PC-3 (cell line): ENCODE measurements at regions not wholly inside any gene's neighbourhood (a gene's known extent, or its start where the extent isn't known, plus 50 kb on each side); places are given as distances from the start of the nearest gene placed in this dataset.
"Not testable (repeated sequence)": the region's sequence is repeated elsewhere in the genome, so short reads cannot be mapped to it uniquely, and the experiment has no call there.

Source experiments
- ATAC-seq: fragments of 200-7000 bp; cut with Tn5 transposase; 2 replicates; pipeline ENCODE4 v1.9.1; 2020; ENCODE audit warnings: mild to moderate bottlenecking, moderate library complexity
- BruUV-seq: library from RNA; stranded (reverse); fragments of 400-500 nt; replicated peaks from 2 replicates; lab custom pipeline; 2021; lab: Mats Ljungman, UMichigan
- CTCF ChIA-PET: fragments of 300-600 bp; sonication (Branson Sonifier 250); formaldehyde crosslinking; loops from one replicate; lab custom pipeline; 2022; ENCODE audit warnings: antibody characterized with exemption; lab: Charles Lee
- POLR2A ChIA-PET: fragments of 300-600 bp; sonication (Branson Sonifier 250); formaldehyde crosslinking; loops from one replicate; lab custom pipeline; 2022; ENCODE audit warnings: antibody characterized with exemption; ENCODE audit not compliant: unreplicated experiment; lab: Charles Lee
- DNase-seq: peaks from one replicate; pipeline ENCODE4 v3.0.0-alpha.2; 2015
- H2AFZ ChIP-seq: fragments of 300-600 bp; sonication (generic); 2 replicates; pipeline ENCODE4 v1.6.0; 2016; ENCODE audit warnings: antibody characterized with exemption, low read length
- H3F3A ChIP-seq: fragments of 300-600 bp; sonication (generic); one replicate; pipeline ENCODE4 v1.6.0; 2017; ENCODE audit warnings: antibody characterized with exemption, low read length, control low read depth, mild to moderate bottlenecking; ENCODE audit not compliant: unreplicated experiment
- H3K27ac ChIP-seq: fragments of 300-600 bp; sonication (generic); 2 replicates; pipeline ENCODE4 v1.5.1; 2016; ENCODE audit warnings: mild to moderate bottlenecking, low read length
- H3K27me3 ChIP-seq: fragments of 300-600 bp; sonication (generic); 2 replicates; pipeline ENCODE4 v1.6.1; 2016; ENCODE audit warnings: low read length, mixed read lengths
- H3K36me3 ChIP-seq: fragments of 300-600 bp; sonication (generic); 2 replicates; pipeline ENCODE4 v1.6.1; 2016; ENCODE audit warnings: low read depth, mixed run types, low read length, mixed read lengths
- H3K4me1 ChIP-seq: fragments of 300-600 bp; sonication (generic); 2 replicates; pipeline ENCODE4 v1.5.1; 2016; ENCODE audit warnings: low read length; ENCODE audit not compliant: insufficient read depth
- H3K4me2 ChIP-seq: fragments of 300-600 bp; sonication (generic); 2 replicates; pipeline ENCODE4 v1.6.0; 2016; ENCODE audit warnings: low read length
- H3K4me3 ChIP-seq: fragments of 300-600 bp; sonication (generic); 2 replicates; pipeline ENCODE4 v1.5.1; 2016; ENCODE audit warnings: mild to moderate bottlenecking, low read length, mixed read lengths
- H3K79me2 ChIP-seq: fragments of 300-600 bp; sonication (generic); 2 replicates; pipeline ENCODE4 v1.6.1; 2017; ENCODE audit warnings: low read length, mixed read lengths
- H3K9ac ChIP-seq: fragments of 300-600 bp; sonication (generic); 2 replicates; pipeline ENCODE4 v1.6.0; 2016; ENCODE audit warnings: mild to moderate bottlenecking, low read length
- H3K9me2 ChIP-seq: fragments of 300-600 bp; sonication (generic); replicated peaks from 2 replicates; pipeline ENCODE4 v1.6.1; 2016; ENCODE audit warnings: mixed run types, low read length, mixed read lengths
- H3K9me3 ChIP-seq: fragments of 300-600 bp; sonication (generic); 2 replicates; pipeline ENCODE4 v1.6.1; 2016; ENCODE audit warnings: low read length, mixed read lengths
- H4K20me1 ChIP-seq: fragments of 300-600 bp; sonication (generic); 2 replicates; pipeline ENCODE4 v1.6.1; 2016; ENCODE audit warnings: low read length, mixed read lengths
- EZH2 ChIP-seq: fragments of 300-600 bp; sonication (generic); IDR thresholded peaks from one replicate; pipeline ENCODE4 v1.6.1; 2017; ENCODE audit warnings: antibody characterized with exemption, mild to moderate bottlenecking, low read length; ENCODE audit not compliant: unreplicated experiment
- EZH2phosphoT487 ChIP-seq: fragments of 300-600 bp; sonication (generic); IDR thresholded peaks from 2 replicates; pipeline ENCODE4 v1.6.1; 2018; ENCODE audit warnings: mild to moderate bottlenecking, antibody characterized with exemption, low read length, borderline replicate concordance
- intact Hi-C: fragments of 100-400 bp; cut with micrococcal nuclease; formaldehyde crosslinking; loops from 2 replicates; pipeline ENCODE4 v1.9.0; 2023
- TF ChIP-seq, protein P1 (sequence below): fragments of 300-600 bp; sonication (generic); conservative IDR thresholded peaks from 2 replicates; pipeline ENCODE4 v1.5.1; 2017; ENCODE audit warnings: antibody characterized with exemption, low read depth, mild to moderate bottlenecking, low read length

DNA sequence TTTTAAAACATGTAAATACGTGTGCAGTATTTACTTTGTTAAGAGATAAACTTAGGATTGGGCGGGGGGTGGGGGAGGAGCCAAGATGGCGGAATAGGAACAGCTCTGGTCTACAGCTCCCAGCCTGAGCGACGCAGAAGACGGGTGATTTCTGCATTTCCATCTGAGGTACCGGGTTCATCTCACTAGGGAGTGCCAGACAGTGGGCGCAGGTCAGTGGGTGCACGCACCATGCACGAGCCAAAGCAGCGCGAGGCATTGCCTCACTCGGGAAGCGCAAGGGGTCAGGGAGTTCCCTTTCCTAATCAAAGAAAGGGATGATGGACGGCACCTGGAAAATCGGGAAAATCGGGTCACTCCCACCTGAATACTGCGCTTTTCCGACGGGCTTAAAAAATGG, 81.8 kb upstream of the NXPH1 start:
- H3K9ac ChIP-seq, H3K9me3 ChIP-seq, H4K20me1 ChIP-seq, H3K4me2 ChIP-seq, H3K9me2 ChIP-seq, H3K27ac ChIP-seq, H3K27me3 ChIP-seq, H3K79me2 ChIP-seq, DNase-seq, ATAC-seq, H3K4me1 ChIP-seq, CTCF ChIA-PET, H2AFZ ChIP-seq, BruUV-seq, H3K4me3 ChIP-seq, POLR2A ChIA-PET, H3K36me3 ChIP-seq, H3F3A ChIP-seq, intact Hi-C loops: not testable (repeated sequence)

DNA sequence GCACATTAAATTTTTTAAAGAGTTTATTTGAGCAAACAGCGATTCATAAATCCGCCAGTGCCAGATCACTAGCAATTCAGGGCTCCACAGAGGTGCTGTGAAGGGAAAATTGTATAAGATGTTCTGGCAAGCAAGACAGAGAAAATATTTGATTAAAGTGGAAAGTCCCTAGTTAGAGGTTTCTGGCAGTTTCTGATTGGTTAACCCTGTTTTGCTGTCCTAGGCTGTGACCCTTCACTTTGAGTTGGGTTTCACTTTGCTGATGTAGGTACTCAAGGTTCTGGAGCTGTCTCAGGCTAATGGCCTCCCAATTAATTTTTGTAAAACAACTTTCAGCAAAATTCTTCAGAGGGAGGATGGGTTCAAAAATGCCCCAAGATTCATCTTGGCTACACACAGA, 79.4 kb upstream of the NXPH1 start:
- Histone ChIP-seq H3K9ac (no peak overlapping the region), H3K4me1 (no peaks in the 10 kb centered on the region), H2AFZ (no peak overlapping the region), H3K9me3 (no peaks in the 10 kb centered on the region), H3K27ac (no peak overlapping the region), H3K27me3 (no peaks in the 10 kb centered on the region), H4K20me1 (no peaks in the 10 kb centered on the region), H3K4me2 (no peak overlapping the region), H3K36me3 (no peaks in the 10 kb centered on the region), H3K79me2 (no peaks in the 10 kb centered on the region), H3K9me2 (no peaks in the 10 kb centered on the region), H3F3A (no peaks in the 10 kb centered on the region), H3K4me3 (no peak overlapping the region)
- DNase-seq (no peak), ATAC-seq (no peak)
- CTCF ChIA-PET, result no interaction called here
- intact Hi-C loops, result no loop called here
- no TSS peak for BruUV-seq
- POLR2A ChIA-PET, result no interaction called here
- TF ChIP-seq, protein P1, sequence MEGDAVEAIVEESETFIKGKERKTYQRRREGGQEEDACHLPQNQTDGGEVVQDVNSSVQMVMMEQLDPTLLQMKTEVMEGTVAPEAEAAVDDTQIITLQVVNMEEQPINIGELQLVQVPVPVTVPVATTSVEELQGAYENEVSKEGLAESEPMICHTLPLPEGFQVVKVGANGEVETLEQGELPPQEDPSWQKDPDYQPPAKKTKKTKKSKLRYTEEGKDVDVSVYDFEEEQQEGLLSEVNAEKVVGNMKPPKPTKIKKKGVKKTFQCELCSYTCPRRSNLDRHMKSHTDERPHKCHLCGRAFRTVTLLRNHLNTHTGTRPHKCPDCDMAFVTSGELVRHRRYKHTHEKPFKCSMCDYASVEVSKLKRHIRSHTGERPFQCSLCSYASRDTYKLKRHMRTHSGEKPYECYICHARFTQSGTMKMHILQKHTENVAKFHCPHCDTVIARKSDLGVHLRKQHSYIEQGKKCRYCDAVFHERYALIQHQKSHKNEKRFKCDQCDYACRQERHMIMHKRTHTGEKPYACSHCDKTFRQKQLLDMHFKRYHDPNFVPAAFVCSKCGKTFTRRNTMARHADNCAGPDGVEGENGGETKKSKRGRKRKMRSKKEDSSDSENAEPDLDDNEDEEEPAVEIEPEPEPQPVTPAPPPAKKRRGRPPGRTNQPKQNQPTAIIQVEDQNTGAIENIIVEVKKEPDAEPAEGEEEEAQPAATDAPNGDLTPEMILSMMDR, result no peak
- TF ChIP-seq EZH2phosphoT487 (no peak), EZH2 (no peak)

DNA sequence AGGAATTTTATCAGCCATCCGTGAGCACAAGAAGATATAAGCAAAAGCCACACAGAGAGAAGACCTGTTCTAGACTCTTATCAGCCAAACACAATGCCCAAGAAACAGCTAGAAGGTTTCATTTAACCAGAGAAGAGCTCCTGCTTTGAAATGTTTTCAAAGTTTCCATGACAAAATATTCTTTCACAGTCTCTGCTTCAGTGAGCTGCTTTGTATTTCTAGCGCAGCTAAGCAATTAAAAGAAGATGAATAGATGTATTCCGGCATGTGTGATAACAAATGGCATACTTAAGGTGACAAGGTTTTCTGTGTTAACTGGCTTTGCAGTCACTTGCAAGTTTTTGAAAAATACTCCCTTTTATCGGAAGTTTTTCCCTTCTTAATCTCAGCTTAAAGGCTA, 78.9 kb upstream of the NXPH1 start:
- no peak overlapping the region for H3K27ac ChIP-seq
- ChIA-PET CTCF (no interaction called here), POLR2A (no interaction called here)
- ATAC-seq, result no peak
- H3K79me2 ChIP-seq, result no peaks in the 10 kb centered on the region
- H3K9me2 ChIP-seq, result no peaks in the 10 kb centered on the region
- no peaks in the 10 kb centered on the region for H4K20me1 ChIP-seq
- TF ChIP-seq EZH2 (no peak), EZH2phosphoT487 (no peak)
- TF ChIP-seq, protein P1, result no peak
- no peaks in the 10 kb centered on the region for H3K27me3 ChIP-seq
- BruUV-seq, result no TSS peak
- no peaks in the 10 kb centered on the region for H3F3A ChIP-seq
- H3K9ac ChIP-seq, result no peak overlapping the region
- DNase-seq, result no peak
- intact Hi-C loops, result no loop called here
- H3K9me3 ChIP-seq, result no peaks in the 10 kb centered on the region
- H3K4me3 ChIP-seq, result no peak overlapping the region
- H3K36me3 ChIP-seq, result no peaks in the 10 kb centered on the region
- no peaks in the 10 kb centered on the region for H3K4me1 ChIP-seq
- no peak overlapping the region for H3K4me2 ChIP-seq
- no peak overlapping the region for H2AFZ ChIP-seq
